ENCODE measurements at regions not wholly inside any gene's neighbourhood (a gene's known extent, or its start where the extent isn't known, plus 50 kb on each side); places are given as distances from the start of the nearest gene placed in this dataset.

DNA sequence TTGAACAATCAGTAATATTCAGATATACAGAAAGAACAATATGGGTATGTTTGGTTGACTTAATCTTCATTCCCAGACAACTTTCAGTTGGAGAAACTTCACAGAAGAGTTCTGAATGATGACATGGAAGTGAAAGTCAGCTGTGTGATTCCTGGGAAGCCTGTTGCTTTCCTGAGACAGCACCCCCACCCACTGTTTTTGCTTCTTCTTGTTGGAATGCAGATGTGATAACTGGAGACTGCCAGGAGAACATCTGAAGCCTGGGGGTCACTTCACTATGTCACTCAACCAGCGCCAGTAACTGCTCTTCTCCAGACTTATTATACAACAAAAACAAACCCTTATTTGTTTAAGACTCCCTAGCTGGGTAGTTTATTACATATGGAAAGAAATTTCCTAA lies 599.4 kb downstream of the ZIC1 start:
- H2AFZ ChIP-seq (ENCODE audit: control insufficient read depth, low read length) = no peak overlapping the region
- H3K27me3 ChIP-seq (ENCODE audit: control insufficient read depth, extremely low read depth, insufficient read depth, low read length) = no peaks in the 10 kb centered on the region
- H4K20me1 ChIP-seq (ENCODE audit: control insufficient read depth, extremely low read depth, insufficient read depth, low read length) = no peaks in the 10 kb centered on the region
- TF ChIP-seq, protein P1, sequence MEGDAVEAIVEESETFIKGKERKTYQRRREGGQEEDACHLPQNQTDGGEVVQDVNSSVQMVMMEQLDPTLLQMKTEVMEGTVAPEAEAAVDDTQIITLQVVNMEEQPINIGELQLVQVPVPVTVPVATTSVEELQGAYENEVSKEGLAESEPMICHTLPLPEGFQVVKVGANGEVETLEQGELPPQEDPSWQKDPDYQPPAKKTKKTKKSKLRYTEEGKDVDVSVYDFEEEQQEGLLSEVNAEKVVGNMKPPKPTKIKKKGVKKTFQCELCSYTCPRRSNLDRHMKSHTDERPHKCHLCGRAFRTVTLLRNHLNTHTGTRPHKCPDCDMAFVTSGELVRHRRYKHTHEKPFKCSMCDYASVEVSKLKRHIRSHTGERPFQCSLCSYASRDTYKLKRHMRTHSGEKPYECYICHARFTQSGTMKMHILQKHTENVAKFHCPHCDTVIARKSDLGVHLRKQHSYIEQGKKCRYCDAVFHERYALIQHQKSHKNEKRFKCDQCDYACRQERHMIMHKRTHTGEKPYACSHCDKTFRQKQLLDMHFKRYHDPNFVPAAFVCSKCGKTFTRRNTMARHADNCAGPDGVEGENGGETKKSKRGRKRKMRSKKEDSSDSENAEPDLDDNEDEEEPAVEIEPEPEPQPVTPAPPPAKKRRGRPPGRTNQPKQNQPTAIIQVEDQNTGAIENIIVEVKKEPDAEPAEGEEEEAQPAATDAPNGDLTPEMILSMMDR (optimal IDR thresholded peaks at IDR 0.05 in 1 of 3, IDR thresholded peaks at IDR 0.05 in 1 of 3, conservative IDR thresholded peaks at IDR 0.05 in 1 of 3; ENCODE audit: extremely low read depth in 1 of 3, insufficient read depth in 2 of 3, low read length in 3 of 3) = no peak
- TF ChIP-seq EZH2 (IDR thresholded peaks at IDR 0.05; ENCODE audit: low read length) = no peak
- H3K79me2 ChIP-seq (ENCODE audit: control insufficient read depth, insufficient read depth, low read length) = no peaks in the 10 kb centered on the region
- no peaks in the 10 kb centered on the region for H3K9me1 ChIP-seq (ENCODE audit: control insufficient read depth, extremely low read depth, insufficient read depth, low read length)
- H3K9me3 ChIP-seq (ENCODE audit: control insufficient read depth, low read depth, low read length) = no peaks in the 10 kb centered on the region
- H3K4me3 ChIP-seq (ENCODE audit: control insufficient read depth in 2 of 3, extremely low read depth in 1 of 3, insufficient read depth in 2 of 3, low read depth in 1 of 3, low read length in 3 of 3) = no peak overlapping the region
- H3K9ac ChIP-seq (ENCODE audit: control insufficient read depth, extremely low read depth, insufficient read depth, low read length) = no peak overlapping the region
- H3K27ac ChIP-seq (ENCODE audit: control insufficient read depth, insufficient read depth, low read length) = no peak overlapping the region
- no peak overlapping the region for H3K4me2 ChIP-seq (ENCODE audit: control insufficient read depth, extremely low read depth, insufficient read depth, low read depth, low read length)
- FAIRE-seq (no peak), DNase-seq (ENCODE audit: low read depth, low spot score) (no peak)
- H3K4me1 ChIP-seq (ENCODE audit: control insufficient read depth, extremely low read depth, insufficient read depth, low read length) = no peaks in the 10 kb centered on the region
- H3K36me3 ChIP-seq (ENCODE audit: control insufficient read depth in 2 of 2, extremely low read depth in 1 of 2, insufficient read depth in 2 of 2, low read length in 2 of 2) = no peaks in the 10 kb centered on the region
- dilution Hi-C loops (cut with MboI; ENCODE audit: extremely low pct_ligation_motif_present, low sequenced_read_pairs) = no loop called here

DNA sequence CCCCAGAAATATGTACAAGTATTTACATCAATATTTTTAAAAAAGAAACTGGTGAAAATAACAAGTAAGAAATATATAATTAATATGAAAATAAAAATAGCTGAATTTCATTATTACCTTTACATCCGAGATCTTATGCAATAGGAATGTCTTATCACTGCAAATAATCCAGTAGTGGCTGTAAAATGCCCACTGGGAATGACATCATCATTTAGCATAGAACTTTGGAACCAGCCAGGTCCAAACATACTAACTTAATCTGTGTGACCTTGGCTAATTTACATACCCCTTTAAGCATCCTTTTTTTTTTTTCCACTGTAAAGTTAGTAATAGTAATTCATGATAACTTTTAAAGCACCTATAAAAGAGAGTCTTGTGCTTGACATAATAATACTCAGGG lies 611.7 kb downstream of the ZIC1 start:
- Histone ChIP-seq H3K4me3 (ENCODE audit: control insufficient read depth in 2 of 3, extremely low read depth in 1 of 3, insufficient read depth in 2 of 3, low read depth in 1 of 3, low read length in 3 of 3) (no peak overlapping the region), H3K9ac (ENCODE audit: control insufficient read depth, extremely low read depth, insufficient read depth, low read length) (no peak overlapping the region), H4K20me1 (ENCODE audit: control insufficient read depth, extremely low read depth, insufficient read depth, low read length) (no peaks in the 10 kb centered on the region), H3K27ac (ENCODE audit: control insufficient read depth, insufficient read depth, low read length) (no peak overlapping the region), H2AFZ (ENCODE audit: control insufficient read depth, low read length) (no peak overlapping the region), H3K27me3 (ENCODE audit: control insufficient read depth, extremely low read depth, insufficient read depth, low read length) (no peaks in the 10 kb centered on the region), H3K9me3 (ENCODE audit: control insufficient read depth, low read depth, low read length) (no peaks in the 10 kb centered on the region), H3K9me1 (ENCODE audit: control insufficient read depth, extremely low read depth, insufficient read depth, low read length) (no peaks in the 10 kb centered on the region), H3K4me1 (ENCODE audit: control insufficient read depth, extremely low read depth, insufficient read depth, low read length) (no peaks in the 10 kb centered on the region), H3K79me2 (ENCODE audit: control insufficient read depth, insufficient read depth, low read length) (no peaks in the 10 kb centered on the region), H3K36me3 (ENCODE audit: control insufficient read depth in 2 of 2, extremely low read depth in 1 of 2, insufficient read depth in 2 of 2, low read length in 2 of 2) (no peaks in the 10 kb centered on the region), H3K4me2 (ENCODE audit: control insufficient read depth, extremely low read depth, insufficient read depth, low read depth, low read length) (no peak overlapping the region)
- TF ChIP-seq, protein P1 (optimal IDR thresholded peaks at IDR 0.05 in 1 of 3, IDR thresholded peaks at IDR 0.05 in 1 of 3, conservative IDR thresholded peaks at IDR 0.05 in 1 of 3; ENCODE audit: extremely low read depth in 1 of 3, insufficient read depth in 2 of 3, low read length in 3 of 3) = no peak
- TF ChIP-seq EZH2 (IDR thresholded peaks at IDR 0.05; ENCODE audit: low read length) = no peak
- dilution Hi-C loops (cut with MboI; ENCODE audit: extremely low pct_ligation_motif_present, low sequenced_read_pairs) = no loop called here
- FAIRE-seq (no peak), DNase-seq (ENCODE audit: low read depth, low spot score) (no peak)

All from keratinocyte (primary cell).